GM12891 (cell line): ENCODE measurements at regions not wholly inside any gene's neighbourhood (a gene's known extent, or its start where the extent isn't known, plus 50 kb on each side); places are given as distances from the start of the nearest gene placed in this dataset.

Experiments used
- PAX5 ChIP-seq: IDR thresholded peaks from 2 replicates; pipeline ENCODE4 v1.6.1; 2011; ENCODE audit warnings: low read length, moderate library complexity, mild to moderate bottlenecking; ENCODE audit not compliant: insufficient read depth, severe bottlenecking
- POLR2A ChIP-seq: IDR thresholded peaks from 2 replicates; pipeline ENCODE4 v1.6.1; 2011; ENCODE audit warnings: low read depth, low read length, control low read depth
- POLR2AphosphoS5 ChIP-seq: IDR thresholded peaks from 2 replicates; pipeline ENCODE4 v1.6.1; 2011; ENCODE audit warnings: low read depth, low read length, control low read depth
- POU2F2 ChIP-seq: IDR thresholded peaks from 2 replicates; pipeline ENCODE4 v1.6.1; 2011; ENCODE audit warnings: low read depth, mild to moderate bottlenecking, control low read depth, low read length, moderate library complexity
- SPI1 ChIP-seq: IDR thresholded peaks from 2 replicates; pipeline ENCODE4 v1.6.1; 2011; ENCODE audit warnings: low read depth, low read length, control low read depth
- TAF1 ChIP-seq: IDR thresholded peaks from 2 replicates; pipeline ENCODE4 v1.6.1; 2011; ENCODE audit warnings: low read depth, low read length, control low read depth

- TF ChIP-seq POLR2A (no peak), TAF1 (no peak), POLR2AphosphoS5 (no peak), POU2F2 (no peak), SPI1 (no peak), PAX5 (no peak)
Measured at GRCh38 chr16:63512910-63513309, 1476.7 kb upstream of the CDH8 start.
